Activated CD8-positive, alpha-beta T cell treated with anti-CD3 and anti-CD28 coated beads, Interleukin-2, amount 10 ng/mL, durations not matched to agents 7 days and 5 days (primary cell): ENCODE measurements at regions not wholly inside any gene's neighbourhood (a gene's known extent, or its start where the extent isn't known, plus 50 kb on each side); places are given as distances from the start of the nearest gene placed in this dataset.
"Not testable (repeated sequence)": the region's sequence is repeated elsewhere in the genome, so short reads cannot be mapped to it uniquely, and the experiment has no call there.

Source experiments
- ATAC-seq: fragments of 150-1000 bp; cut with Tn5 transposase; one replicate; pipeline ENCODE4 v1.10.0; 2021; ENCODE audit warnings: moderate library complexity
- CTCF ChIA-PET: fragments of 350-600 bp; sonication (Branson Sonifier 250); formaldehyde crosslinking; loops from one replicate; lab custom pipeline; 2021; ENCODE audit warnings: antibody characterized with exemption; lab: Charles Lee
- POLR2A ChIA-PET: fragments of 350-600 bp; sonication (Branson Sonifier 250); formaldehyde crosslinking; loops from one replicate; lab custom pipeline; 2021; ENCODE audit warnings: antibody characterized with exemption; lab: Charles Lee
- DNase-seq: peaks from one replicate; pipeline ENCODE4 v3.0.0-alpha.2; 2020
- H3K27ac Mint-ChIP-seq: one replicate; pipeline ENCODE4 v1.8.0; 2021; ENCODE audit warnings: mild to moderate bottlenecking, mixed read lengths
- H3K27me3 Mint-ChIP-seq: one replicate; pipeline ENCODE4 v1.8.0; 2021; ENCODE audit warnings: low read depth, mixed read lengths
- H3K36me3 Mint-ChIP-seq: one replicate; pipeline ENCODE4 v1.8.0; 2021; ENCODE audit warnings: low read depth, mixed read lengths
- H3K4me1 Mint-ChIP-seq: one replicate; pipeline ENCODE4 v1.8.0; 2021; ENCODE audit warnings: low read depth, mixed read lengths
- H3K4me3 Mint-ChIP-seq: one replicate; pipeline ENCODE4 v1.8.0; 2021; ENCODE audit warnings: mild to moderate bottlenecking, mixed read lengths
- H3K9me3 Mint-ChIP-seq: one replicate; pipeline ENCODE4 v1.8.0; 2022; ENCODE audit warnings: mixed read lengths; ENCODE audit not compliant: insufficient read depth

- ATAC-seq (no peak), DNase-seq (no peak)
- H3K36me3 Mint-ChIP-seq, result no peaks in the 10 kb centered on the region
- no peak overlapping the region for H3K27ac Mint-ChIP-seq
- no peak overlapping the region for H3K4me3 Mint-ChIP-seq
- no peaks in the 10 kb centered on the region for H3K27me3 Mint-ChIP-seq
- ChIA-PET POLR2A (no interaction called here), CTCF (no interaction called here)
- H3K4me1 Mint-ChIP-seq, result no peaks in the 10 kb centered on the region
- no peaks in the 10 kb centered on the region for H3K9me3 Mint-ChIP-seq
These were observed 59.8 kb downstream of the ATOH1 start for GRCh38 chr4:93888308-93888707.

DNA sequence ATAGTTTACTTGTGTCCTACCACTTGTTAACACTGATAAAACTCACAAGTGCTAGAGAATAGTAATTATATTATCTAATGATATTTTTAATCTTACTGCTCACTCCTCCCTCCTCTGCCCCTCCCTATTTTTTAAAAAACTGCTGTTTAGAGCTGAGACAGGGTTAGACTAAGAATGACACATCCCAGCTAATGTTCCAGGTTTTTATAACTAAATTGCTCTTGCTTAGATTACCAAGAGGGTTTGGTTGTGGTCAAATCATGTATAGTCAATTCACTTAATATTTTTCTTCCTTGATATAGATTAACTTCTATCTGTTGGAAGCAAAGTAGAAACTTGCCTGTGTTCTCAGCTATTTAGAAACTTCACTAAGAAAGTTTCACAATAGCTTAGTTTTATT, 60.2 kb downstream of the ATOH1 start:
- Mint-ChIP-seq H3K27me3 (no peaks in the 10 kb centered on the region), H3K9me3 (no peaks in the 10 kb centered on the region), H3K36me3 (no peaks in the 10 kb centered on the region), H3K4me1 (no peaks in the 10 kb centered on the region), H3K27ac (no peak overlapping the region), H3K4me3 (no peak overlapping the region)
- ATAC-seq, result no peak
- POLR2A ChIA-PET, result no interaction called here
- no peak for DNase-seq
- CTCF ChIA-PET, result no interaction called here

GRCh38 chr4:93891244-93891643, 62.7 kb downstream of the ATOH1 start:
- Mint-ChIP-seq H3K9me3 (no peaks in the 10 kb centered on the region), H3K27ac (no peak overlapping the region), H3K27me3 (no peaks in the 10 kb centered on the region), H3K36me3 (no peaks in the 10 kb centered on the region), H3K4me3 (no peak overlapping the region), H3K4me1 (no peaks in the 10 kb centered on the region)
- CTCF ChIA-PET, result no interaction called here
- DNase-seq, result no peak
- ATAC-seq, result no peak
- POLR2A ChIA-PET, result no interaction called here

DNA sequence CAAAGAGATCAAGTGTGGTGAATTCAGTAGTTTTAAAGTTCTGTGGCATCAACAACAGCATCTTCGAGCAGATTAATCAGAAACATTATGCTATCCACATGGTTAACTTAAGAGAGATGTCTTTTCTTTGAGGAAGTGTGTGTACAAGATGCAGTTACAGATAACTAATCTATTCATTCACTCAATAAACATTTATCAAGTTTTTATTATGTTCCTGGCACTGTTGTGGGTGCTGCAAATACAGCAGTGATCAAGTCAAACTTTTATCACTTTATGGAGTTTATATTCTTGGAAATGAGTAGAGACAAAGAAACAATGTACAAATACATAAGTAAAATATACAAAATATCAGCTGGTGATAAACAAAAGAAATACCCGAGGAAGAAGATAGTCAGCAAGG, 66.4 kb downstream of the ATOH1 start:
- ChIA-PET POLR2A (no interaction called here), CTCF (no interaction called here)
- no peaks in the 10 kb centered on the region for H3K4me1 Mint-ChIP-seq
- DNase-seq (no peak), ATAC-seq (no peak)
- no peaks in the 10 kb centered on the region for H3K27me3 Mint-ChIP-seq
- H3K9me3 Mint-ChIP-seq, result no peaks in the 10 kb centered on the region
- H3K36me3 Mint-ChIP-seq, result no peaks in the 10 kb centered on the region
- H3K27ac Mint-ChIP-seq, result no peak overlapping the region
- no peak overlapping the region for H3K4me3 Mint-ChIP-seq

DNA sequence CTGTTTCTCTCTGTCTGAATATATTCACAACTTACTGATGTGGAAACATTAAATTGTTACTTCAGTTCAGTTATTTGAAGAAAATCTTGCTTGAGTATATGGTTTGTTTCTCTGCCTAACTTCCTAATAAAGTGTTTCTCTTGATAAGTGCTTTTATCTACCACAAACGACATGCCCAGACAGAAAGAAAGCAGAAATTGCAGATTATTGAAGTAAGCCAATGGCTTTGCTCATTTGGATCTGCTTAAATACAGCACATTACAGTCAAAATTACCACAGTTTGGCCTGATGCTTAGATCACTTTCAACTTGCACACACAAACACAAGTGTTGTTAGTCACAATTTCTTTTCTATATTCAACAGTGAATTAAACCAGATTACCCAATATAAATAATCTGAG, 68.0 kb downstream of the ATOH1 start:
- ChIA-PET POLR2A (no interaction called here), CTCF (no interaction called here)
- Mint-ChIP-seq H3K4me3 (no peak overlapping the region), H3K36me3 (no peaks in the 10 kb centered on the region), H3K9me3 (no peaks in the 10 kb centered on the region), H3K27ac (no peak overlapping the region), H3K4me1 (no peaks in the 10 kb centered on the region), H3K27me3 (no peaks in the 10 kb centered on the region)
- DNase-seq (no peak), ATAC-seq (no peak)

DNA sequence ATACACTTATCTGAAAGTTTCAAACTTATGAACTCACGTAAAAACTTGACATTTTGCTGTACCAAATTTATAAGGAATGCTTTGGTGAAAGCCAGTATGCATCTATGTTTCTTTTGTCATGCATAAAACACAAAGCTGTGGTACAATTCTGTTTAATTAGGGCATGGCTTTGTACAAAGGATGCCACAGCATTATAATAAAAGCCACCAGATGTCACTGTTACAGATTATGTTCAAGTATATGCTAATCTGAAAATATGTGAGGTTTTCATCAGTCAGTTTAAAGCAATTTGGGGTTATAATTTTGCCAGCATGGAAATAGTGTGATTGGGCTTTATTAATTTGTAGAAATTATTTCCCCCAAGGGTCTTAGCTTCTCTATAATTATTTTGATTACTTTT, 69.0 kb downstream of the ATOH1 start:
- CTCF ChIA-PET, result no interaction called here
- Mint-ChIP-seq H3K27ac (no peak overlapping the region), H3K36me3 (no peaks in the 10 kb centered on the region), H3K27me3 (no peaks in the 10 kb centered on the region), H3K9me3 (no peaks in the 10 kb centered on the region), H3K4me3 (no peak overlapping the region), H3K4me1 (no peaks in the 10 kb centered on the region)
- DNase-seq (no peak), ATAC-seq (no peak)
- POLR2A ChIA-PET, result no interaction called here

- H3K27me3 Mint-ChIP-seq, result no peaks in the 10 kb centered on the region
- POLR2A ChIA-PET, result no interaction called here
These were observed 80.2 kb downstream of the ATOH1 start for GRCh38 chr4:93908778-93909177.

DNA sequence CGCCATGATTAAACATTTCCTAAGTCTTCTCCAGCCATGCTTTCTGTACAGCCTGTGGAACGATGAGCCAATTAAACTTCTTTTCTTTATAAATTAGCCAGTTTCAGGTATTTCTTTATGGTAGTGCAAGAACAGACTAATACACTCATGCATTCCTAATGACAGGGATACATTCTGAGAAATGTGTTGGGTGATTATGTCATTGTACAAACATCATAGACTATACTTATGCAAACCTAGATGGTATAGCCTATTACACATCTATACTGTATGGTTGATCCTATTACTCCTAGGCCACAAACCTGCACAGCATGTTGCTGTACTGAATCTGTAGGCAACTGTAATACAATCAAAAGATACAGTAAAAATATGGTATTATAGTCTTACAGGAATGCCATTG, 83.1 kb downstream of the ATOH1 start:
- ATAC-seq (no peak), DNase-seq (no peak)
- Mint-ChIP-seq H3K4me1 (no peaks in the 10 kb centered on the region), H3K4me3 (no peak overlapping the region), H3K27ac (no peak overlapping the region), H3K9me3 (no peaks in the 10 kb centered on the region), H3K27me3 (no peaks in the 10 kb centered on the region), H3K36me3 (no peaks in the 10 kb centered on the region)
- ChIA-PET CTCF (no interaction called here), POLR2A (no interaction called here)

More at GRCh38 chr4:93908778-93909177, 80.2 kb downstream of the ATOH1 start:
- no peak overlapping the region for H3K4me3 Mint-ChIP-seq
- ATAC-seq (no peak), DNase-seq (no peak)
- H3K27ac Mint-ChIP-seq, result no peak overlapping the region
- no peaks in the 10 kb centered on the region for H3K9me3 Mint-ChIP-seq
- H3K4me1 Mint-ChIP-seq, result no peaks in the 10 kb centered on the region
- CTCF ChIA-PET, result no interaction called here
- H3K36me3 Mint-ChIP-seq, result no peaks in the 10 kb centered on the region

GRCh38 chr4:93912146-93912545, 83.6 kb downstream of the ATOH1 start:
- ATAC-seq (no peak), DNase-seq (no peak)
- ChIA-PET CTCF (no interaction called here), POLR2A (no interaction called here)
- Mint-ChIP-seq H3K4me1 (no peaks in the 10 kb centered on the region), H3K9me3 (no peaks in the 10 kb centered on the region), H3K36me3 (no peaks in the 10 kb centered on the region), H3K27me3 (no peaks in the 10 kb centered on the region), H3K27ac (no peak overlapping the region), H3K4me3 (no peak overlapping the region)

DNA sequence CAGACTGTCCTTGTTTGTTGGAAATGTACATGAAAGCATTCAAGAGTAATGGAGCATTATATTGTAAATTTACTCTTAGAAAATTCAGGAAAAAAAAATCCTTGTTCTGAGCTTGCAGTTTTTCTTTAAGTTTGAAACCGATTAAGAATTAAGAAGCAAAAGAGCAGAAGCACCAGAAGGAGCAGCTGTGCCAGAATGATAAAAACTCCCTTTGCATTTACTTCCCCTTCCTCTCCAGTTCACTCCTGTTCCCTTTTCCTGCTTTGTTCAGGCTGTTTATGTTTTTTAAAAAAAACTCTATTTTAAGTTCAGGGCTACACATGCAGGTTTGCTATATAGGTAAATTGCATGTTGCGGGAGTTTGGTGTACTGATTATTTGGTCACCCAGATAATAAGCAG, 90.3 kb downstream of the ATOH1 start:
- POLR2A ChIA-PET, result no interaction called here
- H3K4me1 Mint-ChIP-seq, result no peaks in the 10 kb centered on the region
- DNase-seq (no peak), ATAC-seq (no peak)
- no peak overlapping the region for H3K27ac Mint-ChIP-seq
- no peak overlapping the region for H3K4me3 Mint-ChIP-seq
- no peaks in the 10 kb centered on the region for H3K27me3 Mint-ChIP-seq
- peaks cover 3% of the 10 kb centered on the region for H3K9me3 Mint-ChIP-seq
- H3K36me3 Mint-ChIP-seq, result no peaks in the 10 kb centered on the region
- CTCF ChIA-PET, result no interaction called here

GRCh38 chr4:93923570-93923969, 95.0 kb downstream of the ATOH1 start:
- H3K4me3 Mint-ChIP-seq, ATAC-seq, H3K36me3 Mint-ChIP-seq, POLR2A ChIA-PET, H3K27ac Mint-ChIP-seq, CTCF ChIA-PET, H3K4me1 Mint-ChIP-seq, DNase-seq, H3K27me3 Mint-ChIP-seq: not testable (repeated sequence)
- peaks cover 20% of the 10 kb centered on the region for H3K9me3 Mint-ChIP-seq

DNA sequence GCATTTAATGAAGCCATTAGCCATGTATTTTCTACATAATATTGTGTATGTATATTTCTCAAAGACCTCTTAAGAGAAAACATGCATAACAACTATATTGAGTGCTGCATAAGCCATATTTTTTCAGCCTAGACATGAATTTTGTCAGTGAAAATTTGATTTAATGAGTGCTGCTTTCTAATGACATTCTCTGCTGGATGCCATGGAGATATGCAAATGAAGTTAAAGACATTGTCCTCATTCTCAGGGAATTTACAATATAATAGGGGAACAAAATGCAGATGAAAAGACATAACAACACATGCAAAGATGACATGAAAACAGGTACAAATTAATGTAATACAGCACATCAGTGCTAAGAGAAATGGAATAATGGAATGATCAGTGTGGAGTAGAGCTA, 118.7 kb downstream of the ATOH1 start:
- DNase-seq (no peak), ATAC-seq (no peak)
- Mint-ChIP-seq H3K4me1 (no peaks in the 10 kb centered on the region), H3K27me3 (no peaks in the 10 kb centered on the region), H3K4me3 (no peak overlapping the region), H3K9me3 (no peaks in the 10 kb centered on the region), H3K36me3 (no peaks in the 10 kb centered on the region), H3K27ac (no peak overlapping the region)
- ChIA-PET CTCF (no interaction called here), POLR2A (no interaction called here)

DNA sequence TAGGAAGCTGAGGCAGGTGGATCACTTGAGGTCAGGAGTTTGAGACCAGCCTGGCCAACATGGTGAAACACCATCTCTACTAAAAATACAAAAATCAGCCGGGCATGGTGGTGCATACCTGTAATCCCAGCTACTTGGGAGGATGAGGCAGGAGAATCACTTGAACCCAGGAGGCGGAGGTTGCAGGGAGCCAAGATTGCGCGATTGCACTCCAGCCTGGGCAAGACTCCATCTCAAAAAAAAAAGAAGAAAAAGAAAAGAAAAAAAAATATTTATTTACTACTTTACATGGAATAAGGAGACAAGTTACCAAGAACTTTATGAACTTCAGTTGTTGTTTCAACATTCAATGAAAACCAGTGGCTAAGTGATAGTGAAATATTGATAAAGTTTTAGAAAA, 121.7 kb downstream of the ATOH1 start:
- H3K27ac Mint-ChIP-seq, H3K9me3 Mint-ChIP-seq, H3K36me3 Mint-ChIP-seq, CTCF ChIA-PET, POLR2A ChIA-PET, H3K4me1 Mint-ChIP-seq, H3K4me3 Mint-ChIP-seq, ATAC-seq, H3K27me3 Mint-ChIP-seq, DNase-seq: not testable (repeated sequence)
